ENCODE measurements at regions not wholly inside any gene's neighbourhood (a gene's known extent, or its start where the extent isn't known, plus 50 kb on each side); places are given as distances from the start of the nearest gene placed in this dataset.

GRCh38 chr10:127797339-127797738 is 60.4 kb downstream of the FOXI2 start:
- DNase-seq = no peak

GRCh38 chr10:127798111-127798510 is 61.1 kb downstream of the FOXI2 start:
- DNase-seq = no peak

GRCh38 chr10:127801302-127801701 is 64.3 kb downstream of the FOXI2 start:
- DNase-seq = no peak

GRCh38 chr10:127802531-127803095 is 65.6 kb downstream of the FOXI2 start:
- peak; percentile 3 for DNase-seq

- DNase-seq = no peak
Observed at GRCh38 chr10:127804696-127805095, 67.7 kb downstream of the FOXI2 start.

GRCh38 chr10:127805950-127806349 is 69.0 kb downstream of the FOXI2 start:
- no peak for DNase-seq

- DNase-seq = no peak
Observed at GRCh38 chr10:127812041-127812440, 75.1 kb downstream of the FOXI2 start.

GRCh38 chr10:127813290-127813689 is 76.3 kb downstream of the FOXI2 start:
- no peak for DNase-seq

GRCh38 chr10:127815147-127815546 is 77.6 kb downstream of the CLRN3 start:
- no peak for DNase-seq

- no peak for DNase-seq
Observed at GRCh38 chr10:127824826-127825225, 67.9 kb downstream of the CLRN3 start.

GRCh38 chr10:127826154-127826725 is 66.5 kb downstream of the CLRN3 start:
- DNase-seq = no peak

GRCh38 chr10:127827354-127828140 is 65.2 kb downstream of the CLRN3 start:
- no peak for DNase-seq
